Upper lobe of left lung (tissue), 4 donors: ENCODE measurements at regions not wholly inside any gene's neighbourhood (a gene's known extent, or its start where the extent isn't known, plus 50 kb on each side); places are given as distances from the start of the nearest gene placed in this dataset.

Experiments
- POLR2A ChIP-seq, 4 donors: fragments of 450-650 bp; IDR thresholded peaks; one replicate each; pipeline ENCODE4 v1.5.1; 2016 to 2017; ENCODE audit warnings: antibody characterized with exemption in 4 of 4, mild to moderate bottlenecking in 2 of 4
- TF ChIP-seq, protein P1 (sequence below), 6 experiments: fragments of 450-650 bp in 4 of 6; fragments of 200-600 bp in 2 of 6; sonication (generic) in 2 of 6; IDR thresholded peaks; one replicate each; pipeline ENCODE4 v1.5.1; 2016 to 2019; ENCODE audit warnings: antibody characterized with exemption in 6 of 6

DNA sequence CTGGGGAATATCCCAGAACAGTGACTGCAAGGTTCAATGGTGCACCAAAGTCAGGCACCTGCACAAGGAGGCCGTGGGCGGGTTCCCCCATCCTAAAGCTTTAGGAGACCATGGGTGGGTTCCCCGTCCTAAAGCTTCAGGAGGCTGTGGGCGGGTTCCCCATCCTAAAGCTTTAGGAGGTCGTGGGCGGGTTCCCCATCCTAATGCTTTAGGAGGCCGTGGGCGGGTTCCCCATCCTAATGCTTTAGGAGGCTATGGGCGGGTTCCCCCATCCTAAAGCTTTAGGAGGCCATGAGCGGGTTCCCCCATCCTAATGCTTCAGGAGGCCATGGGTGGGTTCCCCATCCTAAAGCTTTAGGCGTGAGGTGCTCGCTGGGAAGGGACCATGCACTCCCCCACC is 313.3 kb downstream of the FOXL1 start:
- TF ChIP-seq POLR2A (IDR thresholded peaks at IDR 0.05): no peak
- TF ChIP-seq, protein P1, sequence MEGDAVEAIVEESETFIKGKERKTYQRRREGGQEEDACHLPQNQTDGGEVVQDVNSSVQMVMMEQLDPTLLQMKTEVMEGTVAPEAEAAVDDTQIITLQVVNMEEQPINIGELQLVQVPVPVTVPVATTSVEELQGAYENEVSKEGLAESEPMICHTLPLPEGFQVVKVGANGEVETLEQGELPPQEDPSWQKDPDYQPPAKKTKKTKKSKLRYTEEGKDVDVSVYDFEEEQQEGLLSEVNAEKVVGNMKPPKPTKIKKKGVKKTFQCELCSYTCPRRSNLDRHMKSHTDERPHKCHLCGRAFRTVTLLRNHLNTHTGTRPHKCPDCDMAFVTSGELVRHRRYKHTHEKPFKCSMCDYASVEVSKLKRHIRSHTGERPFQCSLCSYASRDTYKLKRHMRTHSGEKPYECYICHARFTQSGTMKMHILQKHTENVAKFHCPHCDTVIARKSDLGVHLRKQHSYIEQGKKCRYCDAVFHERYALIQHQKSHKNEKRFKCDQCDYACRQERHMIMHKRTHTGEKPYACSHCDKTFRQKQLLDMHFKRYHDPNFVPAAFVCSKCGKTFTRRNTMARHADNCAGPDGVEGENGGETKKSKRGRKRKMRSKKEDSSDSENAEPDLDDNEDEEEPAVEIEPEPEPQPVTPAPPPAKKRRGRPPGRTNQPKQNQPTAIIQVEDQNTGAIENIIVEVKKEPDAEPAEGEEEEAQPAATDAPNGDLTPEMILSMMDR (IDR thresholded peaks at IDR 0.05): no peak
